HepG2 (cell line): ENCODE measurements at regions not wholly inside any gene's neighbourhood (a gene's known extent, or its start where the extent isn't known, plus 50 kb on each side); places are given as distances from the start of the nearest gene placed in this dataset.

ENCODE experiments used
- CEBPZ ChIP-seq: IDR thresholded peaks from 2 replicates; pipeline ENCODE4 v1.6.1; 2012; ENCODE audit warnings: low read length, improper control_type of control experiment
- SNAPC4 ChIP-seq: sonication (generic); formaldehyde crosslinking; IDR thresholded peaks from 2 replicates; pipeline ENCODE4 v1.4.0; 2020; ENCODE audit warnings: mild to moderate bottlenecking, missing genetic modification reagents
- TF ChIP-seq, protein P1 (sequence below): sonication (generic); formaldehyde crosslinking; IDR thresholded peaks from 2 replicates; pipeline ENCODE4 v1.5.0; 2020; ENCODE audit warnings: mild to moderate bottlenecking, missing genetic modification reagents
- TF ChIP-seq, protein P2 (sequence below): sonication (generic); formaldehyde crosslinking; IDR thresholded peaks from 2 replicates; pipeline ENCODE4 v1.8.1; 2022; ENCODE audit warnings: mild to moderate bottlenecking, missing genetic modification reagents

GRCh38 chr20:60446267-60447111, 488.3 kb downstream of the CDH26 start (continued):
- TF ChIP-seq, protein P1, sequence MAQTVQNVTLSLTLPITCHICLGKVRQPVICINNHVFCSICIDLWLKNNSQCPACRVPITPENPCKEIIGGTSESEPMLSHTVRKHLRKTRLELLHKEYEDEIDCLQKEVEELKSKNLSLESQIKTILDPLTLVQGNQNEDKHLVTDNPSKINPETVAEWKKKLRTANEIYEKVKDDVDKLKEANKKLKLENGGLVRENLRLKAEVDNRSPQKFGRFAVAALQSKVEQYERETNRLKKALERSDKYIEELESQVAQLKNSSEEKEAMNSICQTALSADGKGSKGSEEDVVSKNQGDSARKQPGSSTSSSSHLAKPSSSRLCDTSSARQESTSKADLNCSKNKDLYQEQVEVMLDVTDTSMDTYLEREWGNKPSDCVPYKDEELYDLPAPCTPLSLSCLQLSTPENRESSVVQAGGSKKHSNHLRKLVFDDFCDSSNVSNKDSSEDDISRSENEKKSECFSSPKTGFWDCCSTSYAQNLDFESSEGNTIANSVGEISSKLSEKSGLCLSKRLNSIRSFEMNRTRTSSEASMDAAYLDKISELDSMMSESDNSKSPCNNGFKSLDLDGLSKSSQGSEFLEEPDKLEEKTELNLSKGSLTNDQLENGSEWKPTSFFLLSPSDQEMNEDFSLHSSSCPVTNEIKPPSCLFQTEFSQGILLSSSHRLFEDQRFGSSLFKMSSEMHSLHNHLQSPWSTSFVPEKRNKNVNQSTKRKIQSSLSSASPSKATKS (CRISPR knock-in tag) = no peak
- TF ChIP-seq CEBPZ (no peak), SNAPC4 (CRISPR knock-in tag) (no peak)
- TF ChIP-seq, protein P2, sequence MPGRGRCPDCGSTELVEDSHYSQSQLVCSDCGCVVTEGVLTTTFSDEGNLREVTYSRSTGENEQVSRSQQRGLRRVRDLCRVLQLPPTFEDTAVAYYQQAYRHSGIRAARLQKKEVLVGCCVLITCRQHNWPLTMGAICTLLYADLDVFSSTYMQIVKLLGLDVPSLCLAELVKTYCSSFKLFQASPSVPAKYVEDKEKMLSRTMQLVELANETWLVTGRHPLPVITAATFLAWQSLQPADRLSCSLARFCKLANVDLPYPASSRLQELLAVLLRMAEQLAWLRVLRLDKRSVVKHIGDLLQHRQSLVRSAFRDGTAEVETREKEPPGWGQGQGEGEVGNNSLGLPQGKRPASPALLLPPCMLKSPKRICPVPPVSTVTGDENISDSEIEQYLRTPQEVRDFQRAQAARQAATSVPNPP (CRISPR knock-in tag) = no peak
